GM12892 (cell line): ENCODE measurements at regions not wholly inside any gene's neighbourhood (a gene's known extent, or its start where the extent isn't known, plus 50 kb on each side); places are given as distances from the start of the nearest gene placed in this dataset.

Source experiments
- POLR2A ChIP-seq: IDR thresholded peaks from 2 replicates; pipeline ENCODE4 v1.6.1; 2011; ENCODE audit warnings: low read depth, low read length, control low read depth
- POLR2AphosphoS5 ChIP-seq: IDR thresholded peaks from 2 replicates; pipeline ENCODE4 v1.6.1; 2011; ENCODE audit warnings: low read depth, low read length, control low read depth
- TAF1 ChIP-seq: IDR thresholded peaks from 2 replicates; pipeline ENCODE4 v1.6.1; 2011; ENCODE audit warnings: low read depth, mild to moderate bottlenecking, control low read depth, low read length, borderline replicate concordance

- TF ChIP-seq POLR2AphosphoS5 (no peak), POLR2A (no peak), TAF1 (no peak)
Observed at GRCh38 chr15:98548139-98548971, 100.0 kb upstream of the IGF1R start.
